ENCODE measurements at regions not wholly inside any gene's neighbourhood (a gene's known extent, or its start where the extent isn't known, plus 50 kb on each side); places are given as distances from the start of the nearest gene placed in this dataset.

DNA sequence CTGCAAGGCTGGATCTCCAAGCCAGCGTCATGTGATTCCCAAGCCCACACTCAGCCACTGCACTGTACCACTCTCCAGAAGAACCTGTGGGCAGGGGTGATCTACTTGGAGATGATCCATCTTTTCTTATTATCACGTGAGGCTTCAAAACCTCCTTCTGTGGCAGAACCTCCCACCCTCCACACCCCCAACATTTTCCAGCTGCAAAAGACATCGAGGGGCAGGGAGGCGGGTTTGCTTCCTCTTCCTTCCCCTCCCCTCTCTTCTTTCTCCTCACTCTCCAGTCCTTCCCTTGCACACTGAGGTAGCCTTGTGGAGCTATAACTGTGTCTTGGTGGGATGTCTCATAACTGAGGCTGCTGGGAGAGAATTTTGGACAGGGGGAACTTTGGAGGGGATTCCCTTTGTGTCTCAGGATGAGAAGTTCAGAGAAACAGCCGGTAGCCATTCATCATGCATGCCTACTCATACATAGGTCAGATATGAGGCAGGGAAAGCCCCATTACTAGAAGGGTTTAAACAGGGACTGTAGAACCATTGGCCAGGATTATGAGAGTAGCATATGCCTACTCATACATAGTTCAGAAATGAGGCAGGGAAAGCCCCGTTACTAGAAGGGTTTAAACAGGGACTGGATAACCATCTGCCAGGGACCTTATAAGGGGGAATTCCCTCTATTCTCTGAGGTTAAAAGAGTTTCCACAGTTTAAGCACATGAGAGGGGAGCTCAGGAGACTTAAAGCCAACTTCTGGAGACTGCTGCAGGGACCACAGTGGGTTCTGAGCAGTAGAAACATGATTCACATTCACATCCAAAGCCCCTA is 420.7 kb upstream of the CADM1 start:
- TF ChIP-seq POLR2A (IDR thresholded peaks at IDR 0.05) (no peak), EP300 (IDR thresholded peaks at IDR 0.05) (no peak)
- TF ChIP-seq, protein P1, sequence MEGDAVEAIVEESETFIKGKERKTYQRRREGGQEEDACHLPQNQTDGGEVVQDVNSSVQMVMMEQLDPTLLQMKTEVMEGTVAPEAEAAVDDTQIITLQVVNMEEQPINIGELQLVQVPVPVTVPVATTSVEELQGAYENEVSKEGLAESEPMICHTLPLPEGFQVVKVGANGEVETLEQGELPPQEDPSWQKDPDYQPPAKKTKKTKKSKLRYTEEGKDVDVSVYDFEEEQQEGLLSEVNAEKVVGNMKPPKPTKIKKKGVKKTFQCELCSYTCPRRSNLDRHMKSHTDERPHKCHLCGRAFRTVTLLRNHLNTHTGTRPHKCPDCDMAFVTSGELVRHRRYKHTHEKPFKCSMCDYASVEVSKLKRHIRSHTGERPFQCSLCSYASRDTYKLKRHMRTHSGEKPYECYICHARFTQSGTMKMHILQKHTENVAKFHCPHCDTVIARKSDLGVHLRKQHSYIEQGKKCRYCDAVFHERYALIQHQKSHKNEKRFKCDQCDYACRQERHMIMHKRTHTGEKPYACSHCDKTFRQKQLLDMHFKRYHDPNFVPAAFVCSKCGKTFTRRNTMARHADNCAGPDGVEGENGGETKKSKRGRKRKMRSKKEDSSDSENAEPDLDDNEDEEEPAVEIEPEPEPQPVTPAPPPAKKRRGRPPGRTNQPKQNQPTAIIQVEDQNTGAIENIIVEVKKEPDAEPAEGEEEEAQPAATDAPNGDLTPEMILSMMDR (IDR thresholded peaks at IDR 0.05): no peak
